22Rv1 (cell line): ENCODE measurements at regions not wholly inside any gene's neighbourhood (a gene's known extent, or its start where the extent isn't known, plus 50 kb on each side); places are given as distances from the start of the nearest gene placed in this dataset.

Experiments used
- CTCF ChIP-seq: fragments of 450-650 bp; IDR thresholded peaks from 2 replicates; pipeline ENCODE4 v1.5.1; 2017; ENCODE audit warnings: mild to moderate bottlenecking
- ZFX ChIP-seq: fragments of 450-650 bp; IDR thresholded peaks from 2 replicates; pipeline ENCODE4 v1.6.1; 2017; ENCODE audit warnings: antibody characterized with exemption, borderline replicate concordance

- TF ChIP-seq CTCF (no peak), ZFX (no peak)
Measured at GRCh38 chr6:14278006-14278405, 160.4 kb downstream of the CD83 start.
